ENCODE measurements at regions not wholly inside any gene's neighbourhood (a gene's known extent, or its start where the extent isn't known, plus 50 kb on each side); places are given as distances from the start of the nearest gene placed in this dataset.

- H3K27me3 Mint-ChIP-seq (ENCODE audit: insufficient read depth): no peaks in the 10 kb centered on the region
- 95 to 96% methylated on average over 3 of the region's 3 CpGs for WGBS, 2 experiments (ENCODE audit: insufficient coverage in 1 of 2, insufficient read length in 1 of 2)
Measured at GRCh38 chr1:87612956-87613355, 284.3 kb downstream of the LMO4 start.

GRCh38 chr1:87615491-87615890 lies 286.8 kb downstream of the LMO4 start:
- Mint-ChIP-seq H3K27me3 (ENCODE audit: insufficient read depth) (no peaks in the 10 kb centered on the region), H3K4me1 (no peaks in the 10 kb centered on the region), H3K9me3 (peaks cover 6% of the 10 kb centered on the region), H3K4me3 (no peak overlapping the region), H3K36me3 (ENCODE audit: low read depth) (no peaks in the 10 kb centered on the region), H3K27ac (no peak overlapping the region)
- Histone ChIP-seq H3K27ac (ENCODE audit: low read depth, low read length) (no peak overlapping the region), H3K9ac (ENCODE audit: extremely low read depth, low read length, poor library complexity, severe bottlenecking) (no peak overlapping the region), H3K4me3 (ENCODE audit: low read length) (no peak overlapping the region), H3K4me1 (ENCODE audit: control insufficient read depth, insufficient read depth, low read length) (no peaks in the 10 kb centered on the region), H3K27me3 (ENCODE audit: control insufficient read depth, insufficient read depth, low read length, poor library complexity, severe bottlenecking) (no peaks in the 10 kb centered on the region), H3K9me3 (ENCODE audit: control insufficient read depth, low read length) (no peaks in the 10 kb centered on the region), H3K36me3 (ENCODE audit: control insufficient read depth, insufficient read depth, low read length) (no peaks in the 10 kb centered on the region)
- no peak for TF ChIP-seq CTCF (conservative IDR thresholded peaks at IDR 0.05)
- WGBS, 2 experiments (ENCODE audit: insufficient coverage in 1 of 2, insufficient read length in 1 of 2): 95 to 100% methylated on average over 1 to 2 of the region's 2 CpGs
- DNase-seq: no peak

More at GRCh38 chr1:87612956-87613355, 284.3 kb downstream of the LMO4 start:
- Mint-ChIP-seq H3K27ac (no peak overlapping the region), H3K4me3 (no peak overlapping the region), H3K36me3 (ENCODE audit: low read depth) (no peaks in the 10 kb centered on the region), H3K4me1 (no peaks in the 10 kb centered on the region), H3K9me3 (no peaks in the 10 kb centered on the region)
- Histone ChIP-seq H3K36me3 (ENCODE audit: control insufficient read depth, insufficient read depth, low read length) (no peaks in the 10 kb centered on the region), H3K27me3 (ENCODE audit: control insufficient read depth, insufficient read depth, low read length, poor library complexity, severe bottlenecking) (no peaks in the 10 kb centered on the region), H3K9me3 (ENCODE audit: control insufficient read depth, low read length) (no peaks in the 10 kb centered on the region), H3K27ac (ENCODE audit: low read depth, low read length) (no peak overlapping the region), H3K9ac (ENCODE audit: extremely low read depth, low read length, poor library complexity, severe bottlenecking) (no peak overlapping the region), H3K4me1 (ENCODE audit: control insufficient read depth, insufficient read depth, low read length) (no peaks in the 10 kb centered on the region), H3K4me3 (ENCODE audit: low read length) (no peak overlapping the region)
- no peak for DNase-seq
- TF ChIP-seq CTCF (conservative IDR thresholded peaks at IDR 0.05): no peak

GRCh38 chr1:87615901-87616300 lies 287.2 kb downstream of the LMO4 start:
- WGBS, 2 experiments (ENCODE audit: insufficient coverage in 1 of 2, insufficient read length in 1 of 2): 60 to 94% methylated on average over 1 to 2 of the region's 2 CpGs
- Mint-ChIP-seq H3K27me3 (ENCODE audit: insufficient read depth) (no peaks in the 10 kb centered on the region), H3K36me3 (ENCODE audit: low read depth) (no peaks in the 10 kb centered on the region), H3K27ac (no peak overlapping the region), H3K4me3 (no peak overlapping the region), H3K9me3 (peaks cover 6% of the 10 kb centered on the region), H3K4me1 (no peaks in the 10 kb centered on the region)
- Histone ChIP-seq H3K4me1 (ENCODE audit: control insufficient read depth, insufficient read depth, low read length) (no peaks in the 10 kb centered on the region), H3K36me3 (ENCODE audit: control insufficient read depth, insufficient read depth, low read length) (no peaks in the 10 kb centered on the region), H3K9ac (ENCODE audit: extremely low read depth, low read length, poor library complexity, severe bottlenecking) (no peak overlapping the region), H3K9me3 (ENCODE audit: control insufficient read depth, low read length) (no peaks in the 10 kb centered on the region), H3K4me3 (ENCODE audit: low read length) (no peak overlapping the region), H3K27me3 (ENCODE audit: control insufficient read depth, insufficient read depth, low read length, poor library complexity, severe bottlenecking) (no peaks in the 10 kb centered on the region), H3K27ac (ENCODE audit: low read depth, low read length) (no peak overlapping the region)
- no peak for TF ChIP-seq CTCF (conservative IDR thresholded peaks at IDR 0.05)
- DNase-seq: no peak
